Rectal smooth muscle tissue (tissue), 1 donor: ENCODE measurements at regions not wholly inside any gene's neighbourhood (a gene's known extent, or its start where the extent isn't known, plus 50 kb on each side); places are given as distances from the start of the nearest gene placed in this dataset.
"Not testable (repeated sequence)": the region's sequence is repeated elsewhere in the genome, so short reads cannot be mapped to it uniquely, and the experiment has no call there.

Source experiments
- H3K27ac ChIP-seq: one replicate; pipeline ENCODE4 v1.7.0; 2013; ENCODE audit warnings: low read depth, low read length, inconsistent platforms
- H3K27me3 ChIP-seq: one replicate; pipeline ENCODE4 v1.7.0; 2013; ENCODE audit warnings: low read length; ENCODE audit not compliant: control insufficient read depth, insufficient read depth
- H3K36me3 ChIP-seq: one replicate; pipeline ENCODE4 v1.7.0; 2013; ENCODE audit warnings: low read length; ENCODE audit not compliant: control insufficient read depth, insufficient read depth
- H3K4me1 ChIP-seq: one replicate; pipeline ENCODE4 v1.7.0; 2013; ENCODE audit warnings: low read length; ENCODE audit not compliant: control insufficient read depth, insufficient read depth
- H3K4me3 ChIP-seq: one replicate; pipeline ENCODE4 v1.7.0; 2013; ENCODE audit warnings: low read length
- H3K9ac ChIP-seq: one replicate; pipeline ENCODE4 v1.7.0; 2013; ENCODE audit warnings: low read length

DNA sequence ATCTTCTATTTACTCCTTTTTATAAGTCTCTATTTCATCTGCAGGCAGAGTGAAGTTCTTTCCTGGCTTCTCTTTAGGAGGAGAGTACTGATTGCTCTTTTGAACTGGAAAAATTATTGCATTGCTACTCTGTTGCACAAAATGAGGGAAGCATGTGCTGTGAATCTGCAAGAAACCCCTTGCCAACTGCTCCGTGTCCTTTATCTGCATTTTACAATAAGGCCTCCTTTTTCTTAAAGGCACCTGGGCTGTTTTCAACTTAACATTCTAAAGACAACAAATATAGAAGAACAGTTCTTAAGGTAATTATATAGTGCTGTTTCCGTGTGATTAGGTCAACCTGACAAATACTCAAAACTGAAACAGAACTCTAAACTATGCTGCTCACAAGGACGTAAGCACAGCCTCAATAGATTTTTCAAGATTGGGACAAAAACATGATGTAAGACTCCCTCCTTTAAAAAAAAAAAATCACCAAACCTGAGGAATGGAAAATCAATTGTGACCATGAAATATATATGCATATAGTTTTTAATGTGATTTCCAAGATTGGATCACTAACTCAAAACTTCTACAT, 716.6 kb upstream of the INTU start:
- Histone ChIP-seq H3K4me1 (no peaks in the 10 kb centered on the region), H3K4me3 (no peak overlapping the region), H3K36me3 (no peaks in the 10 kb centered on the region), H3K27me3 (no peaks in the 10 kb centered on the region), H3K9ac (no peak overlapping the region), H3K27ac (no peak overlapping the region)

DNA sequence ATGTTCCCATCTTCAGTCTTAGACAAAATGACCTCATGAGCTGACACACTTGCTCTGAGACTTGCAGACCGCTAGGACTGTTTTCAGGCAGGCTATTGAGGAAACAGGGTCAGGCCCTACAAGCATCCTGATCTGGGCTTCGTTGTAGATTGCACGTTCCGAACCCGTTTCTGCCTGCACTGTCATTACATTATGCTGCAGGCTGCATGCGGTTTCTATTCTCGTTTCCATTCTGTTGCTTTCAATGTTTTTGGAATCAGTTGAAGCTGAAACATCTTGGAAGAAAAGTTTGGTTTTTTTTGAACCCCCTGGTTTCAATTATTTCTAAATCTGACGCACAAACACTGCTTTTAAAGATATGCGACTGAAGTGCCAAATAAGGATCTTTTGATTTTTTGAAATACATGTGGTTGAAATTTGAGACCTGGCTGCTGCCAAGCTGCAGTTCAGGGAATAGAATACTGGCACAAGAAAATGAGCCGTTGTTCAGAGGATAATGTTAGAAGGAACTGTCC, 716.1 kb upstream of the INTU start:
- H3K36me3 ChIP-seq = no peaks in the 10 kb centered on the region
- no peak overlapping the region for H3K9ac ChIP-seq
- H3K27ac ChIP-seq = no peak overlapping the region
- no peak overlapping the region for H3K4me3 ChIP-seq
- no peaks in the 10 kb centered on the region for H3K27me3 ChIP-seq
- H3K4me1 ChIP-seq = no peaks in the 10 kb centered on the region

GRCh38 chr4:126922328-126922938, 710.3 kb upstream of the INTU start:
- H3K4me1 ChIP-seq, H3K27me3 ChIP-seq, H3K9ac ChIP-seq, H3K27ac ChIP-seq, H3K4me3 ChIP-seq, H3K36me3 ChIP-seq: not testable (repeated sequence)

DNA sequence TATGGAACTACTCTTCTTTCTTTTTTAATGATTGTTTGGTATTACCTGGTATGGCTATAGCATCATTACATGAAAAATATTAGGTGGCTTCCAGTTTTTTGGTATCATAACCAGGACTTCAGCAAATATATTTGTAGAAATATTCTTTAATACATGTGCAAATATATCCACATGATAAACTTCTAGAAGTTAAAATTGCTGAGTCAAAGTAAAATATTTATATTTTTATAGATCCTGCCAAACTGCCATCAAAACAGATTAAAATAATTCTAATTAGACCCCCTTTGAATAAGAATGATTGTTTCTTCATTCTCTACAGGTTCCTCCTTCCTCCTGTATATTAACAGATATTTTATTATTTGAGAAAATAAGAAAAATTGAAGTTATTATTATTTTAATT, 708.5 kb upstream of the INTU start:
- no peak overlapping the region for H3K4me3 ChIP-seq
- H3K27me3 ChIP-seq = no peaks in the 10 kb centered on the region
- H3K36me3 ChIP-seq = no peaks in the 10 kb centered on the region
- H3K27ac ChIP-seq = no peak overlapping the region
- H3K9ac ChIP-seq = no peak overlapping the region
- H3K4me1 ChIP-seq = no peaks in the 10 kb centered on the region

DNA sequence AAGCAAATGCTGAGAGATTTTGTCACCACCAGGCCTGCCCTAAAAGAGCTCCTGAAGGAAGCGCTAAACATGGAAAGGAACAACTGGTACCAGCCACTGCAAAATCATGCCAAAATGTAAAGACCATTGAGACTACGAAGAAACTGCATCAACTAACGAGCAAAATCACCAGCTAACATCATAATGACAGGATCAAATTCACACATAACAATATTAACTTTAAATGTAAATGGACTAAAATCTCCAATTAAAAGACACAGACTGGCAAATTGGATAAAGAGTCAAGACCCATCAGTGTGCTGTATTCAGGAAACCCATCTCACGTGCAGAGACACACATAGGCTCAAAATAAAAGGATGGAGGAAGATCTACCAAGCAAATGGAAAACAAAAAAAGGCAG, 702.7 kb upstream of the INTU start:
- H3K27me3 ChIP-seq, H3K27ac ChIP-seq, H3K4me3 ChIP-seq, H3K36me3 ChIP-seq, H3K4me1 ChIP-seq, H3K9ac ChIP-seq: not testable (repeated sequence)

DNA sequence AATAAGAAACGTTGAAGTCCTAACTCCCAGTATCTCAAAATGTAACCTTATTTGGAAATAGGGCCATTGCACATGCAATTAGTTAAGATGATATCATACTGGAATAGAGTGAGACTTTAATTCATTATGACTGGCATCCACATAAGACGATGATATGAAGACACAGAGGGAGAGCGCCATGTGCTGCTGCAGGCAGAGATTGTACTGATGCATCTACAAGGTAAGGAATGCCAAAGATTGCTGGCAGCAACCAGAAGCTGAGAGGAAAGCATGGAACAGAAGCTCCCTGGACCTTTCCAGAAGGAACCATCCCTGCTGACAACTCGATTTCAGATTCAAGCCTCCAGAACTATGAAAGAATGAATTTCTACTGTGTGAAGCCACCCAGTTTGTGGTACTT, 697.0 kb upstream of the INTU start:
- Histone ChIP-seq H3K4me3 (no peak overlapping the region), H3K36me3 (no peaks in the 10 kb centered on the region), H3K9ac (no peak overlapping the region), H3K27ac (no peak overlapping the region), H3K4me1 (no peaks in the 10 kb centered on the region), H3K27me3 (no peaks in the 10 kb centered on the region)

GRCh38 chr4:126937342-126937741, 695.4 kb upstream of the INTU start:
- Histone ChIP-seq H3K36me3 (no peaks in the 10 kb centered on the region), H3K4me3 (no peak overlapping the region), H3K9ac (no peak overlapping the region), H3K27ac (no peak overlapping the region), H3K27me3 (no peaks in the 10 kb centered on the region), H3K4me1 (no peaks in the 10 kb centered on the region)

- no peak overlapping the region for H3K9ac ChIP-seq
- no peaks in the 10 kb centered on the region for H3K36me3 ChIP-seq
- no peak overlapping the region for H3K27ac ChIP-seq
- no peaks in the 10 kb centered on the region for H3K27me3 ChIP-seq
- no peaks in the 10 kb centered on the region for H3K4me1 ChIP-seq
- H3K4me3 ChIP-seq = no peak overlapping the region
Measured at GRCh38 chr4:126937846-126938422, 694.8 kb upstream of the INTU start.

DNA sequence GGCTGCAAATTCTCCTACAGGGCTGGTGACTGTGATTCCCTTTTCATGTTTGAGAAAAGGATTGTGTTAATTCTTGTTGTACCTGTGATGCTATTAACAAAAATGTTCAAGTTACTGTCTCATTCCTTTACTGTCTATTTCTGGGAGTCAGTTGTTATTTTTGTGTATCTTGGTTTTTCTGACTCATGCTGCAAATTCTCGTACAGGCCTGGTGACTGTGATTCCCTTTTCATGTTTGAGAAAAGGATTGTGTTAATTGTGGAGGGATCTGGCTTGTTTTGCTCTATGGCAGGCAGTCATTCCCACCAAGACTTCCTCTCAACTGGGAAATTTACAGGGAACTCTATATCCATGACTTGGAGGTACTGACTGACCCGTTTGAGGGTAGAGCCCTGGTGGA, 693.4 kb upstream of the INTU start:
- H3K27me3 ChIP-seq = no peaks in the 10 kb centered on the region
- H3K9ac ChIP-seq = no peak overlapping the region
- no peaks in the 10 kb centered on the region for H3K4me1 ChIP-seq
- H3K27ac ChIP-seq = no peak overlapping the region
- H3K36me3 ChIP-seq = no peaks in the 10 kb centered on the region
- H3K4me3 ChIP-seq = no peak overlapping the region

- no peak overlapping the region for H3K9ac ChIP-seq
- H3K27ac ChIP-seq = no peak overlapping the region
- no peaks in the 10 kb centered on the region for H3K36me3 ChIP-seq
- H3K4me1 ChIP-seq = no peaks in the 10 kb centered on the region
- no peak overlapping the region for H3K4me3 ChIP-seq
- no peaks in the 10 kb centered on the region for H3K27me3 ChIP-seq
Measured at GRCh38 chr4:126947536-126947935, 685.2 kb upstream of the INTU start.

DNA sequence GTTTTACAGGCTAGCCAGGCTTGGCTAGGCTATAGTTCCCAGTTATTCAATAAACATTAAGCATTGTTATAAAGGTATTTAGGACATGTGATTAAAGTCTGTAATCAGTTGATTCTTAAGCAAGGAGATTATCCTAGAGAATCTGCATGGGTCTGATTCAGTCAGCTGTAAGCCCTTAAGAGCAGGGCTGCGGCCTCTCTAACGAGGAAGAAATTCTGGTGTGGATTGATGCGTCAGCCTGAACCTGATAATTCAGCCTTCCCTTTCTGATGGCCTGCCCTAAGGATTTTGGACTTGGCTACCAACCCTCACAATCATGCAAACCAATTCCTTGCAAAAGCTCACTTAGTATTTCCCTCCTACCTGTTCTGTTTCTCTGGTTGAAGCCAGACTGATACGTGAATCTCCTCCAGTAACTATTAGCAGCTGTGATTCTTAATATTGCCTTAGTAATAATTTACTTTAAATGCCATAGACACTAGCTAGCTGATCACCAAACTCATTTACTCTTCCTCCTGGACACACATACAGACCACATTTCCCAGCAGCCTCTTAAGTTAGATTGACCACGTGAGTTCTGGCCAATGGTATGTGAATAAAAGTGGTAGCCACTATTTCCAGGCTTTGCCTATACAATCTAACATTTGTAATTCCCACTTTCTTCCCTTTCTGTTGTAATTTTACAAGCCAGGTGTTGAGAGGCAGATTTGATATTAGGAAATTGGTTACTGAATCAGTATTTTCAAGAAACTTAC, 678.0 kb upstream of the INTU start:
- Histone ChIP-seq H3K36me3 (no peaks in the 10 kb centered on the region), H3K27me3 (no peaks in the 10 kb centered on the region), H3K27ac (no peak overlapping the region), H3K9ac (no peak overlapping the region), H3K4me3 (no peak overlapping the region), H3K4me1 (no peaks in the 10 kb centered on the region)

- no peaks in the 10 kb centered on the region for H3K36me3 ChIP-seq
- no peak overlapping the region for H3K4me3 ChIP-seq
- H3K27me3 ChIP-seq = no peaks in the 10 kb centered on the region
- H3K4me1 ChIP-seq = no peaks in the 10 kb centered on the region
- H3K27ac ChIP-seq = no peak overlapping the region
- H3K9ac ChIP-seq = no peak overlapping the region
Measured at GRCh38 chr4:126955292-126956183, 677.2 kb upstream of the INTU start.
